HUES48 (cell line): ENCODE measurements at regions not wholly inside any gene's neighbourhood (a gene's known extent, or its start where the extent isn't known, plus 50 kb on each side); places are given as distances from the start of the nearest gene placed in this dataset.

Experiments
- H3K27ac ChIP-seq: one replicate; pipeline ENCODE4 v1.7.0; 2013; ENCODE audit warnings: low read depth, low read length, inconsistent platforms
- H3K27me3 ChIP-seq: 2 replicates; pipeline ENCODE4 v1.6.1; 2013; ENCODE audit warnings: mild to moderate bottlenecking, low read length; ENCODE audit not compliant: control insufficient read depth, insufficient read depth
- H3K36me3 ChIP-seq: 2 replicates; pipeline ENCODE4 v1.6.1; 2013; ENCODE audit warnings: low read length; ENCODE audit not compliant: control insufficient read depth, insufficient read depth
- H3K4me1 ChIP-seq: 2 replicates; pipeline ENCODE4 v1.6.1; 2013; ENCODE audit warnings: mild to moderate bottlenecking, low read length; ENCODE audit not compliant: control insufficient read depth, insufficient read depth
- H3K4me3 ChIP-seq: 2 replicates; pipeline ENCODE4 v1.5.1; 2013; ENCODE audit warnings: mild to moderate bottlenecking, low read depth, low read length
- H3K9ac ChIP-seq: 2 replicates; pipeline ENCODE4 v1.6.1; 2013; ENCODE audit warnings: mild to moderate bottlenecking, low read depth, low read length, moderate library complexity
- H3K9me3 ChIP-seq: 2 replicates; pipeline ENCODE4 v1.6.1; 2013; ENCODE audit warnings: low read length; ENCODE audit not compliant: control insufficient read depth, insufficient read depth

DNA sequence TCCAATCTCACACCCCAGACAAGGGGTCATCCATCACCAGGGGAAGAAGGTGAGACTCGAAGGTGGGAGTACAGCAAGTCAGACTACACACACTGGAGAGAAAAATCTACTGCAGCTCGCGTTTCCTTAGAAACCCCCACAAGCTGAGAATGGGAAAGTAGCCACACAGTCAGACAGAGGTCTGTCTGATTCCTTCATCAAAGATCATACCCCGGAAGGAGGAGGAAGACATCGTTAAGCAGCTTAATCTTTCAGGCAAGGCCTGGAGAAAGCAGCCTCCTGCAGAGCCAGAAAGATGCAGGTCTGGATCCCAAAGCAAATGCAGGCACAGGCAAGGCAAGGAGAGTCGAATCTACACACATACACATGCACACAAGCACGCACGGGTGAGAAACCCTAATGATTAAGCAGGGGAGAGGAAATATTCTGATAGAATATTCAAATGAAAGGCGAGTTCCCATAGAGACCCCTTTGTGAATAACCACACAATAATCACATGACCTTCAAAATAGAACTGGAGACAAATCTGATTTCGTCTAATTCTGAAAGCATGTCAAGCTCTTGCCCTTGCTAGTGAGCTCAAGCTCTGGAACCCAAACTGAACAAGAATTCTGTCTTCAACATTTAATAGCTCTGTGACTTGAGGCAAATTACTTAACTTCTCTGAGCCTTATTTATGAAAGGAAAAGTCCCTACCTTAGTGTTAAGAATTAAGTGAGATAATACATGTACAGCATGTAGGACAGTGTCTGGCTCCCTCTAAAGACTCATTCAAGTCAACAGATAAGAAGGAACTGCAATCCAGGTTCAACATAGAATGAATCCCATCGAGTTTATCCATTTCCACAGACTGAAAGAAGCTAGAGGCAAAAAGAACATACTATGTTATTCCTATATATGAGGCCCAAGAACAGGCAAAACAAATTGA is 387.8 kb downstream of the OMA1 start:
- Histone ChIP-seq H3K9ac (peak overlapping the region; percentile 34; the same call in 1 of the 2 replicates), H3K4me3 (no peak overlapping the region), H3K36me3 (no peaks in the 10 kb centered on the region)

DNA sequence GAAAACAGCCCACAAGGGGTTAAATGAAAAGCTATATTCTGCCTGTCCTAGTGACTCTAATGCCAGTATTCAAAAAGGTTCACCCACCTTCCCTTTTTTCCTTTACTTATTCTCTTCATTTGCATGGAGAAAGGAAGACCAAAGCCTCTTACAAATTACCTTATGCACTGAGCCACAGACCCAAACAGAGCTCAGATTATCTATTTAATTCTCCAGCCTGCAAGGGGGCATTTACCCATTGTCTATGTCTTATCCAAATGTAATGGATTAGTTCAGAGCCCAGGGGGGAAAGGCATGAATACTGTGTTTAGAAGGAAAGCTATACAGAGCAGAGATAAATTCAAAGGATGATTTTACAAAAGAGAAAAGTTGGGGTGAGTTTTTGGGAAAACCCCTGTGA is 388.5 kb downstream of the OMA1 start:
- Histone ChIP-seq H3K4me1 (peaks cover 57% of the 10 kb centered on the region), H3K9ac (no peak overlapping the region), H3K4me3 (no peak overlapping the region), H3K36me3 (no peaks in the 10 kb centered on the region), H3K27me3 (no peaks in the 10 kb centered on the region), H3K27ac (peak overlapping the region; percentile 77), H3K9me3 (no peaks in the 10 kb centered on the region)

More for the DNA sequence above, 387.8 kb downstream of the OMA1 start:
- Histone ChIP-seq H3K4me1 (peaks cover 65% of the 10 kb centered on the region), H3K27me3 (no peaks in the 10 kb centered on the region), H3K9me3 (no peaks in the 10 kb centered on the region), H3K27ac (peak overlapping the region; percentile 77)

DNA sequence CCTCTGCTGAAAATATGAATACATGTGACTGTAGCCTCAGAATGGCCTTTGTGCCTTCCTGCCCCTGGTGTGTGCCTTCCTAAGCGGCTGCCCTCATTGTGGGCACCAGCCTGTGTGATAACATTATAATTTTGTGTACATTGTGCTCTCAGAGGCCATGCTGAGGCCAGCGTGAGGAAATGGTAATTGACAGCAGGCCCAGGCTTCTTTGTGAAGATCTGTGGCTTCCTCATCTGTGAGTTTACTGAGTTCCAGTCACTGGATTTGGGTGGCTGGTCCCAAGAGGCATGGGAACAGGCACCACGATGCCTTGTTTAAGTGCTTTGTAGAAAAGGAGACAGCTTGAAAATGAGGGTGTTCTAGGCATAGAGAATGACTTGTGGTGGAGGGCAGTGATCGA is 389.3 kb downstream of the OMA1 start:
- Histone ChIP-seq H3K27me3 (no peaks in the 10 kb centered on the region), H3K4me1 (peaks cover 52% of the 10 kb centered on the region), H3K4me3 (no peak overlapping the region), H3K9me3 (no peaks in the 10 kb centered on the region), H3K9ac (no peak overlapping the region), H3K36me3 (no peaks in the 10 kb centered on the region), H3K27ac (peak overlapping the region; percentile 77)

DNA sequence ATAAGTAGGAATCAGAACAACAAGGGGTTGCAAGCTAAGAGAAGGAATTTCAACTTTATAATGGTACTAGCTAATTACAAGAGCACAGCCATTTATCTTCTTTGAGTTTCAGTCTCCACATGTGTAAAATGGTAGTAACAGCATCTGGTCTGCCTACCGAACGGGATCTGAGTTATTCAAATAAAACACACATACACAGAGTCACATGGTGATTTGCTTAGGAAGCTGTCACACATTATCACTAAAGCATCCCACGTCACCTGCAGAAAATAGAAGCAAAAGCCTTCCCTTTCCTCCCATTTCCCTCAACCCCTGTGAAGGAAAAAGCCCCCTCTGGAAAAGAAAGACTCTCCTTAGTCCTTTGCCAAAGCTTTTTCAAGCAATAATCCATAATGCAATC is 389.7 kb downstream of the OMA1 start:
- Histone ChIP-seq H3K27me3 (no peaks in the 10 kb centered on the region), H3K4me3 (no peak overlapping the region), H3K27ac (peak overlapping the region; percentile 77), H3K36me3 (no peaks in the 10 kb centered on the region), H3K9me3 (no peaks in the 10 kb centered on the region), H3K4me1 (peaks cover 51% of the 10 kb centered on the region), H3K9ac (no peak overlapping the region)

DNA sequence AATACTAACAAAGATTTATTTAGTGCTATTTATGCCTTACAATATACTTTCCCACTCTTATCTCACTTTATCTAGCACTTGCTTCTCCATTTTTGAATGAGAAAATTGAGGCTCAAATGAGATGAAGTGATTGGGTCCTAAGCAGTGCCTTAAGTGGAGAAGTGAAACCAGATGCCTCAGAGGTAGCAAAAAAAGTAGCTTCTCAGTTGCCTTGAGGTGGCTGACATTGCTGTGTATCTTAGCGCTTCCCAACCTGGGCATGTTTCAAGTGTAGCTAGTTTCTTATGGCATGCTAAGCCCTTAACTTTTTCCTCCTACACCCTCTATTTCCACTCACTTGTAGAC is 390.4 kb downstream of the OMA1 start:
- no peaks in the 10 kb centered on the region for H3K27me3 ChIP-seq
- no peak overlapping the region for H3K9ac ChIP-seq
- no peak overlapping the region for H3K27ac ChIP-seq
- no peaks in the 10 kb centered on the region for H3K36me3 ChIP-seq
- H3K4me3 ChIP-seq: no peak overlapping the region
- H3K9me3 ChIP-seq: no peaks in the 10 kb centered on the region
- peaks cover 46% of the 10 kb centered on the region for H3K4me1 ChIP-seq

DNA sequence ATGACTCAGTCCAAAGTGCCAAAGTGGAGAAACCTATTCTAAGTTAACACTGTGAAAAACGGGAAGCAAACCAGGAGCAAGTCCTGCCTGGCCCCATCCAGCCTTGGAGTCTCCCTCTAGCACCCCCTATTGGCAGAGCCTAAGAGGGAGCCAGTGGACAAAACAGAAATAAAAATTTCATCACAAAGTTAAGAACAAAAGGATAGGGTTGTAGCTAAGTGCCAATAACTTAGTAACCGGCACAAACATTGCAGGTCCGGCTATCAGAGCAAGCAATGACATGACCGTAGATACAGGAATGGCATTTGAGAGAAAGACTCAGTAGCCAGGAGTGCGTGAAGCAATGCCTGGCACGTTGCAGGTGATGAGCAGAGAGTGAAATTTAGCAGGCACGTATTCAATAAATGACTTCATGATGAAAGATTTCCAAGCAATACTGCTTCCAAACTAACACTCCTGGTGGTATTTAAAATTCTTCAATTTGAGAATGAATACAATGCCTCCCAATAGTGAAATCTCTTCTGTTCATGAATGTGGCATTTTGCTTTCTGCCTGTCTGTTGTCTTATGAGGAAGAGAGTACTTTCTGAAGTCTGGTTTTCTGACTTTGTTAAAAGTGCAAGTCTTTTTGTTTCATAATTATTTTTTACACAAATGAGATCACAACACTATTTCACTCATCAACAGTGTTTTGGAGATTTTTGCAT is 391.0 kb downstream of the OMA1 start:
- H3K4me3 ChIP-seq: no peak overlapping the region

DNA sequence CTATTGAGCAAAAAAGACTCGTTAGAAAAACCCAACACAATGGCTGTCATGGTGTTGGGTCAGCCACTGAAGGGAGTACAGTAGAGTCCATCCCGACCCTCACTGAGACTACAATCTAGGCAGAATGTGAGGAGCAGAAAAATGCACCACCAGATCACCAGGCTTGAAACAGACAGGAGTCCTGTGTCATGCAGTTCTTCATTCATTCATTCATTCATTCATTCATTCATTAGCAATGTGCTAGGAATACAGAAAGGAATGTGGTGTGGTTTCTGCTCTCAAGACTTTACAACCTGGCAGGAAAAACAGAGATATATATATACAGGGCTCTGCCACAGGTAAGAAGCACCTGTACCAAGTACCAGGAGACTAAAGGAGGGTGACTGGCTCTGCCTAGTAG is 392.3 kb downstream of the OMA1 start:
- Histone ChIP-seq H3K4me1 (peaks cover 35% of the 10 kb centered on the region), H3K9me3 (no peaks in the 10 kb centered on the region), H3K9ac (no peak overlapping the region), H3K36me3 (no peaks in the 10 kb centered on the region), H3K27ac (no peak overlapping the region), H3K27me3 (no peaks in the 10 kb centered on the region), H3K4me3 (no peak overlapping the region)

More for the DNA sequence above, 391.0 kb downstream of the OMA1 start:
- Histone ChIP-seq H3K9ac (no peak overlapping the region), H3K9me3 (no peaks in the 10 kb centered on the region), H3K27ac (no peak overlapping the region), H3K27me3 (no peaks in the 10 kb centered on the region), H3K36me3 (no peaks in the 10 kb centered on the region), H3K4me1 (peaks cover 40% of the 10 kb centered on the region)

DNA sequence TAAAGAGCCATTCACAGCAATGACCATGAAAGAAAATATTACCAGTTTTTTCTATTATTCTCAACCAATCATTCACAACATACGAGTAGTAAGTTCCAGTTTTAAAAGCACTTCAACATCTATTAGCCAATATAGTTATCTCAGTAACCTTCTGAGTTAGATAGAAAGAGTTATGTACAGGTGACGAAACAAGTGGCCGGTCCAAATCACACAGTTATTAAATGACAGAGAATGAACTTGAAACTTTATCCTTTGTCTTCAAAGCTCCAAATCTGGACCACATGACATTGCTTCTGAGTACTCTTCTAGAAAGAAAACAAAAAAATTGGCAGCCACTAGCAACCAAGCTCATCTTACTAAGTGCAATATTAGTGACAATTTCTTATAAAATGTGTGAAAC is 393.8 kb downstream of the OMA1 start:
- no peaks in the 10 kb centered on the region for H3K36me3 ChIP-seq
- H3K9ac ChIP-seq: no peak overlapping the region
- H3K9me3 ChIP-seq: no peaks in the 10 kb centered on the region
- H3K27me3 ChIP-seq: no peaks in the 10 kb centered on the region
- peaks cover 20% of the 10 kb centered on the region for H3K4me1 ChIP-seq
- no peak overlapping the region for H3K27ac ChIP-seq
- no peak overlapping the region for H3K4me3 ChIP-seq

DNA sequence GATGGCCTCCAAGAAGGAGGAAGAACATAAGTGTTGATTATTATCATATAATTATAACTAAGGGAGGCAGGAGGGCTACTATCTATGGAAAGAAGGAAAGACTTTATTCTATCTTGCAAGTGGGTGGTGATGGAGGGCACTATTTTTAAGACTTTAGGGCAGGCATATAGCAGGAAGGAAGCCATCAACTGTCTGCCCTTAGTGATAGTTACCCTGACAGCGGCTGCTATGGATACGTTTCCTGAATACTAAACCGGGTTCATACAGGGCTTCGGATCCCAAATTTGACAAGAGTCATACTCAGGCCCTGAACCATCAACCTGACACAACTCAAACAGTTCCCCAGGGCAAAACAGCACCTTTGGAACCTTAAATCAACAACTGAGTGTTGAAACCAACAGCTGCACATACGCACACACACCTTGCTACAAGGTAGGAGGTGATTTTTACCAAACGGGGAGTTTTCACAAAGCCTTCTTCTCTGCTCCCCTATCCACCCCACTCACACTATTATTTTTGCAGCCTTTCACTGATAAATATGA is 397.2 kb downstream of the OMA1 start:
- Histone ChIP-seq H3K36me3 (no peaks in the 10 kb centered on the region), H3K4me3 (no peak overlapping the region), H3K27ac (no peak overlapping the region), H3K9ac (no peak overlapping the region), H3K4me1 (no peaks in the 10 kb centered on the region), H3K27me3 (no peaks in the 10 kb centered on the region), H3K9me3 (no peaks in the 10 kb centered on the region)

DNA sequence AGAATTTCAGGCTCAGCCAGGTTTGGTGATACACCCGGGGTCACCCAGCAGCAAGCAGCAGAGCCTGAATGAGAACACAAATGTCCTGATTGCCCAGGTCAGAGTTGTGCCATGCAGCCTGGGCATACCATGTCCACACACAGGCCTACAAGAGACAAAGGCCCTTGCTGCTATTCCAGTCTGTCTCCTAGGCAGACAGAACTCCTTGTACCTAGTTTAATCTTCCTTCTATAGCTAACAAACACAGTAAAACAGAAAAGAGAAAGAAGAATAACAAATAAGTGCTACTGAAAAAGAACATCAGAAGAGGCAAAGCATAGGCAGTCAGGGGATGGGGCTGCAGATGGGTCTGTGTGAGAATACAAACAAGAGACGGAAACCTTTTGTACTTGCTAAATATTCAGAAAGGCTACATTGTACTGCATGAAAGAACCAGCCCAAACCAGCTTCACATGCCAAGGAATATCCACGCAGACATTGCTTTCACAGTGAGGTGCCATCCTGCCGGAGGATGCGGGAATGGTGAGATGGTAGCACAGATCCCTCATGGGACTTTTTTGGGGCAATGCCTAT is 401.7 kb downstream of the OMA1 start:
- H3K27ac ChIP-seq: no peak overlapping the region
- no peaks in the 10 kb centered on the region for H3K4me1 ChIP-seq
- no peaks in the 10 kb centered on the region for H3K36me3 ChIP-seq
- no peak overlapping the region for H3K9ac ChIP-seq
- H3K4me3 ChIP-seq: no peak overlapping the region
- no peaks in the 10 kb centered on the region for H3K27me3 ChIP-seq
- no peaks in the 10 kb centered on the region for H3K9me3 ChIP-seq
